Mammary epithelial cell (primary cell): ENCODE measurements at regions not wholly inside any gene's neighbourhood (a gene's known extent, or its start where the extent isn't known, plus 50 kb on each side); places are given as distances from the start of the nearest gene placed in this dataset.

Experiments used
- CTCF ChIP-seq, 2 donors: IDR thresholded peaks in 1 of 2; conservative IDR thresholded peaks in 1 of 2; 2 replicates each; pipeline ENCODE4 v1.5.1; 2011 to 2012; ENCODE audit warnings: inconsistent platforms in 2 of 2, low read length in 2 of 2, mild to moderate bottlenecking in 2 of 2, control low read depth in 1 of 2, low read depth in 1 of 2; ENCODE audit not compliant: insufficient read depth in 1 of 2; ENCODE audit errors: extremely low read depth in 1 of 2
- EZH2 ChIP-seq: IDR thresholded peaks from 2 replicates; pipeline ENCODE4 v1.6.1; 2012; ENCODE audit warnings: low read length, inconsistent platforms, borderline replicate concordance

DNA sequence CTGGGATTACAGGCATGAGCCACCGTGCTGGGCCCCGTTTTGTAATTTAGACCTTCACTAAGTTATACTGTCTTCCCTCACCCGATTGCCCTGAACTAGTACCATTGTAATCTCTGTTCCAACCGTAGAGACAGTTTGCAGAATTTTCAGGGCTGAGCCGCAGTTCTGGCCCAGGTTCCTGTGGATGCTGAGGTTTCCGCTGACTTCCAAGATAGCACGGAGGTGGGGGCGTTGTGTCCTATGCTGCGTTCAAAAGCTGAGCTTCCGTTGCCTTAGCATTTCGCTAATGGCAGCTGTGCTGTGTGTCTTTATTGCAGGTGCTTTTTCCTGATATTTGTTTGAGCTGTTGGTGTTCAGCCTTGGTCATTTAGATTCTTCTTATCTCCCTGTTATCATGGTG, 137.0 kb downstream of the SOX4 start:
- no peak for TF ChIP-seq CTCF (conservative IDR thresholded peaks at IDR 0.05 in 1 of 2, IDR thresholded peaks at IDR 0.05 in 1 of 2; ENCODE audit: extremely low read depth in 1 of 2, insufficient read depth in 1 of 2, low read depth in 1 of 2, low read length in 2 of 2)
- no peak for TF ChIP-seq EZH2
